ENCODE measurements at regions not wholly inside any gene's neighbourhood (a gene's known extent, or its start where the extent isn't known, plus 50 kb on each side); places are given as distances from the start of the nearest gene placed in this dataset.

GRCh38 chr16:80459966-80460365 is 80.8 kb upstream of the DYNLRB2 start:
- no TSS peak for BruUV-seq (replicated peaks)
- no peak for TF ChIP-seq EZH2 (IDR thresholded peaks at IDR 0.05; ENCODE audit: borderline replicate concordance, low read depth, low read length, poor library complexity, severe bottlenecking)
- TF ChIP-seq CTCF (conservative IDR thresholded peaks at IDR 0.05; ENCODE audit: low read depth, low read length), result no peak
- intact Hi-C loops (cut with micrococcal nuclease; ENCODE audit: unreplicated experiment), result no loop called here

GRCh38 chr16:80459331-80459777 is 81.4 kb upstream of the DYNLRB2 start:
- intact Hi-C loops (cut with micrococcal nuclease; ENCODE audit: unreplicated experiment), result no loop called here
- TF ChIP-seq EZH2 (IDR thresholded peaks at IDR 0.05; ENCODE audit: borderline replicate concordance, low read depth, low read length, poor library complexity, severe bottlenecking) (no peak), CTCF (conservative IDR thresholded peaks at IDR 0.05; ENCODE audit: low read depth, low read length) (no peak)
- no peaks in the 10 kb centered on the region for H3K4me1 ChIP-seq (ENCODE audit: insufficient read depth, low read length, poor library complexity, severe bottlenecking)
- H3K36me3 ChIP-seq (ENCODE audit: insufficient read depth, low read length, poor library complexity, severe bottlenecking), result no peaks in the 10 kb centered on the region
- H3K4me3 ChIP-seq (ENCODE audit: low read depth, low read length, poor library complexity, severe bottlenecking), result no peak overlapping the region
- no peak for DNase-seq (ENCODE audit: low spot score)
- H3K27me3 ChIP-seq (replicated peaks; ENCODE audit: insufficient read depth, low read depth, low read length, poor library complexity), result no peaks in the 10 kb centered on the region
- no TSS peak for BruUV-seq (replicated peaks)
- POLR2A ChIA-PET (ENCODE audit: low non-redundant PET), result no interaction called here
- CTCF ChIA-PET, result no interaction called here
- H3K27ac ChIP-seq (ENCODE audit: low read depth, low read length, poor library complexity, severe bottlenecking), result no peak overlapping the region
- no peaks in the 10 kb centered on the region for H3K9me3 ChIP-seq (ENCODE audit: low read depth, low read length, poor library complexity, severe bottlenecking)

More at GRCh38 chr16:80459966-80460365, 80.8 kb upstream of the DYNLRB2 start:
- Histone ChIP-seq H3K36me3 (ENCODE audit: insufficient read depth, low read length, poor library complexity, severe bottlenecking) (no peaks in the 10 kb centered on the region), H3K27me3 (replicated peaks; ENCODE audit: insufficient read depth, low read depth, low read length, poor library complexity) (no peaks in the 10 kb centered on the region), H3K27ac (ENCODE audit: low read depth, low read length, poor library complexity, severe bottlenecking) (no peak overlapping the region), H3K9me3 (ENCODE audit: low read depth, low read length, poor library complexity, severe bottlenecking) (no peaks in the 10 kb centered on the region), H3K4me3 (ENCODE audit: low read depth, low read length, poor library complexity, severe bottlenecking) (no peak overlapping the region), H3K4me1 (ENCODE audit: insufficient read depth, low read length, poor library complexity, severe bottlenecking) (no peaks in the 10 kb centered on the region)
- POLR2A ChIA-PET (ENCODE audit: low non-redundant PET), result no interaction called here
- DNase-seq (ENCODE audit: low spot score), result no peak
- CTCF ChIA-PET, result no interaction called here

GRCh38 chr16:80457871-80458270 is 82.9 kb upstream of the DYNLRB2 start:
- Histone ChIP-seq H3K27me3 (replicated peaks; ENCODE audit: insufficient read depth, low read depth, low read length, poor library complexity) (no peaks in the 10 kb centered on the region), H3K27ac (ENCODE audit: low read depth, low read length, poor library complexity, severe bottlenecking) (no peak overlapping the region), H3K4me1 (ENCODE audit: insufficient read depth, low read length, poor library complexity, severe bottlenecking) (no peaks in the 10 kb centered on the region), H3K4me3 (ENCODE audit: low read depth, low read length, poor library complexity, severe bottlenecking) (no peak overlapping the region), H3K36me3 (ENCODE audit: insufficient read depth, low read length, poor library complexity, severe bottlenecking) (no peaks in the 10 kb centered on the region), H3K9me3 (ENCODE audit: low read depth, low read length, poor library complexity, severe bottlenecking) (no peaks in the 10 kb centered on the region)
- POLR2A ChIA-PET (ENCODE audit: low non-redundant PET), result no interaction called here
- CTCF ChIA-PET, result no interaction called here
- TF ChIP-seq CTCF (conservative IDR thresholded peaks at IDR 0.05; ENCODE audit: low read depth, low read length), result no peak
- TF ChIP-seq EZH2 (IDR thresholded peaks at IDR 0.05; ENCODE audit: borderline replicate concordance, low read depth, low read length, poor library complexity, severe bottlenecking), result no peak
- BruUV-seq (replicated peaks), result no TSS peak
- no peak for DNase-seq (ENCODE audit: low spot score)
- intact Hi-C loops (cut with micrococcal nuclease; ENCODE audit: unreplicated experiment), result no loop called here
